ENCODE measurements at regions not wholly inside any gene's neighbourhood (a gene's known extent, or its start where the extent isn't known, plus 50 kb on each side); places are given as distances from the start of the nearest gene placed in this dataset.

DNA sequence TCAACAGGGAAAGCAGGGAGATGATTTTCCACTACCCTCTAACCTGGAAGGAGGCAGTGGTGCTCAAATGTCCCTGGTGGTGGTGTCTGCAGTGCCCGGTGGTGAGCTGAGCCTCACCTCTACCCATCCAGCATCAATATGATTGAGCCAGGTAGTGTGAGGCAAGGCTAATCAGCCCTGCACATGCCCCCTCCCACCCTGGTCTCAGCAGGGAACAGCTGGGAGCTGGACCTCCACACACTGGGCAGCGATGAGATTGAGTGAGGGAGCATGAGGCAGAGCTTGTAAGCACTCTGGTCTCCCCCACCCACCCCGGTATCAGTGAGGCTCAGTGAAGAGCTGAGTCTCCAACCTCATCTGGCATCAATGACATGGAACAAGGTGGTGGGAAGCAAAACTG is 634.3 kb downstream of the PTPRU start:
- TF ChIP-seq SP1 (IDR thresholded peaks at IDR 0.05): no peak
- TF ChIP-seq, protein P1, sequence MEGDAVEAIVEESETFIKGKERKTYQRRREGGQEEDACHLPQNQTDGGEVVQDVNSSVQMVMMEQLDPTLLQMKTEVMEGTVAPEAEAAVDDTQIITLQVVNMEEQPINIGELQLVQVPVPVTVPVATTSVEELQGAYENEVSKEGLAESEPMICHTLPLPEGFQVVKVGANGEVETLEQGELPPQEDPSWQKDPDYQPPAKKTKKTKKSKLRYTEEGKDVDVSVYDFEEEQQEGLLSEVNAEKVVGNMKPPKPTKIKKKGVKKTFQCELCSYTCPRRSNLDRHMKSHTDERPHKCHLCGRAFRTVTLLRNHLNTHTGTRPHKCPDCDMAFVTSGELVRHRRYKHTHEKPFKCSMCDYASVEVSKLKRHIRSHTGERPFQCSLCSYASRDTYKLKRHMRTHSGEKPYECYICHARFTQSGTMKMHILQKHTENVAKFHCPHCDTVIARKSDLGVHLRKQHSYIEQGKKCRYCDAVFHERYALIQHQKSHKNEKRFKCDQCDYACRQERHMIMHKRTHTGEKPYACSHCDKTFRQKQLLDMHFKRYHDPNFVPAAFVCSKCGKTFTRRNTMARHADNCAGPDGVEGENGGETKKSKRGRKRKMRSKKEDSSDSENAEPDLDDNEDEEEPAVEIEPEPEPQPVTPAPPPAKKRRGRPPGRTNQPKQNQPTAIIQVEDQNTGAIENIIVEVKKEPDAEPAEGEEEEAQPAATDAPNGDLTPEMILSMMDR (IDR thresholded peaks at IDR 0.05; ENCODE audit: low read depth, low read length, missing input control): no peak
- TF ChIP-seq FOXA1 (IDR thresholded peaks at IDR 0.05): no peak
- TF ChIP-seq RAD21 (IDR thresholded peaks at IDR 0.05): no peak
- TF ChIP-seq, protein P2, sequence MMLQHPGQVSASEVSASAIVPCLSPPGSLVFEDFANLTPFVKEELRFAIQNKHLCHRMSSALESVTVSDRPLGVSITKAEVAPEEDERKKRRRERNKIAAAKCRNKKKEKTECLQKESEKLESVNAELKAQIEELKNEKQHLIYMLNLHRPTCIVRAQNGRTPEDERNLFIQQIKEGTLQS (IDR thresholded peaks at IDR 0.05): no peak
- TF ChIP-seq, protein P3, sequence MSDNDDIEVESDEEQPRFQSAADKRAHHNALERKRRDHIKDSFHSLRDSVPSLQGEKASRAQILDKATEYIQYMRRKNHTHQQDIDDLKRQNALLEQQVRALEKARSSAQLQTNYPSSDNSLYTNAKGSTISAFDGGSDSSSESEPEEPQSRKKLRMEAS (IDR thresholded peaks at IDR 0.05): no peak
- TF ChIP-seq YY1 (IDR thresholded peaks at IDR 0.05): no peak
- TF ChIP-seq TAF1 (conservative IDR thresholded peaks at IDR 0.05): no peak
- no peak for TF ChIP-seq NR2F2 (IDR thresholded peaks at IDR 0.05)
- TF ChIP-seq, protein P4, sequence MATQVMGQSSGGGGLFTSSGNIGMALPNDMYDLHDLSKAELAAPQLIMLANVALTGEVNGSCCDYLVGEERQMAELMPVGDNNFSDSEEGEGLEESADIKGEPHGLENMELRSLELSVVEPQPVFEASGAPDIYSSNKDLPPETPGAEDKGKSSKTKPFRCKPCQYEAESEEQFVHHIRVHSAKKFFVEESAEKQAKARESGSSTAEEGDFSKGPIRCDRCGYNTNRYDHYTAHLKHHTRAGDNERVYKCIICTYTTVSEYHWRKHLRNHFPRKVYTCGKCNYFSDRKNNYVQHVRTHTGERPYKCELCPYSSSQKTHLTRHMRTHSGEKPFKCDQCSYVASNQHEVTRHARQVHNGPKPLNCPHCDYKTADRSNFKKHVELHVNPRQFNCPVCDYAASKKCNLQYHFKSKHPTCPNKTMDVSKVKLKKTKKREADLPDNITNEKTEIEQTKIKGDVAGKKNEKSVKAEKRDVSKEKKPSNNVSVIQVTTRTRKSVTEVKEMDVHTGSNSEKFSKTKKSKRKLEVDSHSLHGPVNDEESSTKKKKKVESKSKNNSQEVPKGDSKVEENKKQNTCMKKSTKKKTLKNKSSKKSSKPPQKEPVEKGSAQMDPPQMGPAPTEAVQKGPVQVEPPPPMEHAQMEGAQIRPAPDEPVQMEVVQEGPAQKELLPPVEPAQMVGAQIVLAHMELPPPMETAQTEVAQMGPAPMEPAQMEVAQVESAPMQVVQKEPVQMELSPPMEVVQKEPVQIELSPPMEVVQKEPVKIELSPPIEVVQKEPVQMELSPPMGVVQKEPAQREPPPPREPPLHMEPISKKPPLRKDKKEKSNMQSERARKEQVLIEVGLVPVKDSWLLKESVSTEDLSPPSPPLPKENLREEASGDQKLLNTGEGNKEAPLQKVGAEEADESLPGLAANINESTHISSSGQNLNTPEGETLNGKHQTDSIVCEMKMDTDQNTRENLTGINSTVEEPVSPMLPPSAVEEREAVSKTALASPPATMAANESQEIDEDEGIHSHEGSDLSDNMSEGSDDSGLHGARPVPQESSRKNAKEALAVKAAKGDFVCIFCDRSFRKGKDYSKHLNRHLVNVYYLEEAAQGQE (IDR thresholded peaks at IDR 0.05): no peak
- no peak for TF ChIP-seq EGR1 (IDR thresholded peaks at IDR 0.05; ENCODE audit: low read depth in 2 of 2)
